ENCODE measurements at regions not wholly inside any gene's neighbourhood (a gene's known extent, or its start where the extent isn't known, plus 50 kb on each side); places are given as distances from the start of the nearest gene placed in this dataset.

DNA sequence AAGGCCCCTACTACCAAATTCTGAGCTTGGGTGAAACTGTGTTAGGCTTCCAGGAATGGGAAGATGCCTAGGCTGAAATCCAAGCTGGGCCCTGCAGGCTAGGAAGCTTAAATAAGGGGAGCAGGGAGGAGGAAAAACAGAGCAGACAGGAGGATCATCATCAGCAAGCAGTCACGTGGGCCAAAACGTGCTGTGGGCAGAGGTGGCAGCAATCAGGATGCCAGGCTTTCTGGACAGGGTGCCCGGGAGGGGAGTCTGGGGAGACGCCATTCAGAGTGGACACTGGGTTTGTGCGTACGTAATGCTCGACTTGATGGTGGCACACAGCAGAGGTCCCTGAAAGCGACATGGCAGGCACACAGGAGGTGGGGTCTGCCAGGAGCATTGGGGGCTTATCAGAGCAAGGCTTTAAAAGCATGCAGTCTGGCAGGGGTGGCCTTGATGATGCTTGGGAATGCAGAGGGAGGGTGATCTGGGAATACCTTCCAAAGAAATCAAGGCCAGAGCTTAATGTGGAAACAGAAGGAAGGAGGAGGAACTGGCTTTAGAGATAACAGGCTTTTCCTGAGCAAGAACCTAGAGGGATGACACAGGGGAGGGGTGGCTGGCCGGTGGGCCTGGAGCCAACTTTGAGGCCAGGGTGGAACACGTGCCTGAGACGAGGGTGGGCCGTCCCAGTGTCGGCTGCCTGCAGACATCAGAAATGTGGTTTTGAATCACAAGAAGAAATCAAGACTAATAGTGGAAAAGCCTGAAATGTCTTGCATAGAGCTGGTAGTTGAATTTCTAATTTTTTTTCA lies 212.5 kb downstream of the GADD45G start:
- no peaks in the 10 kb centered on the region for H3K4me1 ChIP-seq (replicated peaks)
- no peak overlapping the region for H3K27ac ChIP-seq
- H3K27me3 ChIP-seq (replicated peaks; ENCODE audit: insufficient read depth), result no peaks in the 10 kb centered on the region
- DNase-seq (ENCODE audit: low spot score), result no peak
- TF ChIP-seq, protein P1, sequence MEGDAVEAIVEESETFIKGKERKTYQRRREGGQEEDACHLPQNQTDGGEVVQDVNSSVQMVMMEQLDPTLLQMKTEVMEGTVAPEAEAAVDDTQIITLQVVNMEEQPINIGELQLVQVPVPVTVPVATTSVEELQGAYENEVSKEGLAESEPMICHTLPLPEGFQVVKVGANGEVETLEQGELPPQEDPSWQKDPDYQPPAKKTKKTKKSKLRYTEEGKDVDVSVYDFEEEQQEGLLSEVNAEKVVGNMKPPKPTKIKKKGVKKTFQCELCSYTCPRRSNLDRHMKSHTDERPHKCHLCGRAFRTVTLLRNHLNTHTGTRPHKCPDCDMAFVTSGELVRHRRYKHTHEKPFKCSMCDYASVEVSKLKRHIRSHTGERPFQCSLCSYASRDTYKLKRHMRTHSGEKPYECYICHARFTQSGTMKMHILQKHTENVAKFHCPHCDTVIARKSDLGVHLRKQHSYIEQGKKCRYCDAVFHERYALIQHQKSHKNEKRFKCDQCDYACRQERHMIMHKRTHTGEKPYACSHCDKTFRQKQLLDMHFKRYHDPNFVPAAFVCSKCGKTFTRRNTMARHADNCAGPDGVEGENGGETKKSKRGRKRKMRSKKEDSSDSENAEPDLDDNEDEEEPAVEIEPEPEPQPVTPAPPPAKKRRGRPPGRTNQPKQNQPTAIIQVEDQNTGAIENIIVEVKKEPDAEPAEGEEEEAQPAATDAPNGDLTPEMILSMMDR (IDR thresholded peaks at IDR 0.05), result no peak
- no peak for TF ChIP-seq POLR2A (IDR thresholded peaks at IDR 0.05)
- no peak for TF ChIP-seq POLR2AphosphoS5 (IDR thresholded peaks at IDR 0.05)
- H3K9me3 ChIP-seq, result no peaks in the 10 kb centered on the region
- no peaks in the 10 kb centered on the region for H3K36me3 ChIP-seq
- H3K4me3 ChIP-seq, result no peak overlapping the region
- 76% methylated on average over 13 of the region's 13 CpGs for WGBS
- intact Hi-C loops (cut with DNase I), result no loop called here

- H3K27ac ChIP-seq, result no peak overlapping the region
- no peaks in the 10 kb centered on the region for H3K36me3 ChIP-seq
- intact Hi-C loops (cut with DNase I), result no loop called here
- TF ChIP-seq, protein P1 (IDR thresholded peaks at IDR 0.05), result no peak
- no peak for TF ChIP-seq POLR2A (IDR thresholded peaks at IDR 0.05)
- no peak for TF ChIP-seq POLR2AphosphoS5 (IDR thresholded peaks at IDR 0.05)
- no peak for DNase-seq (ENCODE audit: low spot score)
- H3K9me3 ChIP-seq, result no peaks in the 10 kb centered on the region
- H3K4me1 ChIP-seq (replicated peaks), result no peaks in the 10 kb centered on the region
- H3K4me3 ChIP-seq, result no peak overlapping the region
- 90% methylated on average over 2 of the region's 2 CpGs for WGBS
- H3K27me3 ChIP-seq (replicated peaks; ENCODE audit: insufficient read depth), result no peaks in the 10 kb centered on the region
Measured at GRCh38 chr9:89820337-89820736, 215.5 kb downstream of the GADD45G start.

GRCh38 chr9:89821081-89821480 lies 216.3 kb downstream of the GADD45G start:
- TF ChIP-seq POLR2A (IDR thresholded peaks at IDR 0.05) (no peak), POLR2AphosphoS5 (IDR thresholded peaks at IDR 0.05) (no peak)
- TF ChIP-seq, protein P1 (IDR thresholded peaks at IDR 0.05), result no peak
- Histone ChIP-seq H3K27me3 (replicated peaks; ENCODE audit: insufficient read depth) (no peaks in the 10 kb centered on the region), H3K36me3 (no peaks in the 10 kb centered on the region), H3K4me1 (replicated peaks) (no peaks in the 10 kb centered on the region), H3K27ac (no peak overlapping the region), H3K9me3 (no peaks in the 10 kb centered on the region), H3K4me3 (no peak overlapping the region)
- intact Hi-C loops (cut with DNase I), result no loop called here
- WGBS, result 65% methylated on average over 7 of the region's 7 CpGs
- no peak for DNase-seq (ENCODE audit: low spot score)

DNA sequence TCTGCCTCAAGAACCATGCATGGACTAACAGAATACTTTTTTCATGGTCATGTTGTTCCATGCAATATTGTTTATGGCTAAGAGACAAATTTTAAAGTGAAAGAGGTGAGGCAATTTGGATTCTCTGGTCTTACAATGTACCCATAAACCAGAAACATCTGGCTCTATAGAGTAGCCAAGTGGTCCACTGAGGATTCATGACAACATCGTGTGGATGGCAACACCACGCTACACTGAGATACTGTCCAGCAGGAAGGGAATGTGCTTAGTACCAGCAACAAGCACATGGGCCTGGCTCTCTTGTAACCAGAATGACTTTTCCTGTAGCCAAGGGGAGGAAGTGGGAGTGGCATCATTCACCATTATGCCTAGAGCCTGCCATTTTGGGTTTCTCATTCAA lies 218.2 kb downstream of the GADD45G start:
- TF ChIP-seq POLR2AphosphoS5 (IDR thresholded peaks at IDR 0.05) (no peak), POLR2A (IDR thresholded peaks at IDR 0.05) (no peak)
- TF ChIP-seq, protein P1 (IDR thresholded peaks at IDR 0.05), result no peak
- Histone ChIP-seq H3K27ac (no peak overlapping the region), H3K4me3 (no peak overlapping the region), H3K4me1 (replicated peaks) (no peaks in the 10 kb centered on the region), H3K27me3 (replicated peaks; ENCODE audit: insufficient read depth) (no peaks in the 10 kb centered on the region), H3K9me3 (no peaks in the 10 kb centered on the region), H3K36me3 (no peaks in the 10 kb centered on the region)
- intact Hi-C loops (cut with DNase I), result no loop called here
- no peak for DNase-seq (ENCODE audit: low spot score)
- 90% methylated on average over 2 of the region's 2 CpGs for WGBS

DNA sequence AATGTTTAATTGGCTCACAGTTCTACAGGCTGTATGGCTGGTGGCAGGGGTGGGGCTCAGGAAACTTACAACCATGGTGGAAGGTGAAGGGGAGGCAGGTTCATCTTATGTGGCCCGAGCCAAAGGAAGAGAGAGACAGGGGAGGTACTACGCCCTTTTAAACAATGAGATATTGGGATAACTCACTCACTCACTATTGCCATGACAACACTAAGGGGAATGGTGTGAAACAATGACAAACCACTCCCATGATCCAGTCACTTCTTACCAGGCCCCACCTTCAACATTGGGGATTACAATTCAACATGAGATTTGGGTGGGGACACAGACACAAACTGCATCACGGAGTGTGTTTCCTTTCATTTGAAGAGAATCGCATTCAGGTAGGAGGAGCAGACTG lies 220.9 kb downstream of the GADD45G start:
- 91% methylated on average over 4 of the region's 4 CpGs for WGBS
- Histone ChIP-seq H3K9me3 (no peaks in the 10 kb centered on the region), H3K36me3 (no peaks in the 10 kb centered on the region), H3K27ac (no peak overlapping the region), H3K4me3 (no peak overlapping the region), H3K27me3 (replicated peaks; ENCODE audit: insufficient read depth) (no peaks in the 10 kb centered on the region), H3K4me1 (replicated peaks) (no peaks in the 10 kb centered on the region)
- intact Hi-C loops (cut with DNase I), result no loop called here
- TF ChIP-seq, protein P1 (IDR thresholded peaks at IDR 0.05), result no peak
- no peak for TF ChIP-seq POLR2AphosphoS5 (IDR thresholded peaks at IDR 0.05)
- TF ChIP-seq POLR2A (IDR thresholded peaks at IDR 0.05), result no peak
- no peak for DNase-seq (ENCODE audit: low spot score)
